Large intestine (tissue), 3 donors: ENCODE measurements at regions not wholly inside any gene's neighbourhood (a gene's known extent, or its start where the extent isn't known, plus 50 kb on each side); places are given as distances from the start of the nearest gene placed in this dataset.

ENCODE experiments used
- DNase-seq, 2 donors: peaks; one replicate each; pipeline versions ENCODE4 v3.0.0 to v3.0.0-alpha.2; 2013
- H3K27ac ChIP-seq: one replicate; pipeline ENCODE4 v1.5.1; 2013; ENCODE audit warnings: low read length
- H3K27me3 ChIP-seq: 2 replicates; pipeline ENCODE4 v1.6.1; 2013; ENCODE audit warnings: low read length; ENCODE audit not compliant: control insufficient read depth, insufficient read depth
- H3K36me3 ChIP-seq: 2 replicates; pipeline ENCODE4 v1.6.1; 2013; ENCODE audit warnings: low read length; ENCODE audit not compliant: control insufficient read depth, insufficient read depth
- H3K4me1 ChIP-seq: one replicate; pipeline ENCODE4 v1.6.1; 2013; ENCODE audit warnings: low read length; ENCODE audit not compliant: control insufficient read depth, insufficient read depth
- H3K4me3 ChIP-seq: one replicate; pipeline ENCODE4 v1.5.1; 2013; ENCODE audit warnings: low read length
- H3K9me3 ChIP-seq: one replicate; pipeline ENCODE4 v1.6.1; 2013; ENCODE audit warnings: mild to moderate bottlenecking, low read depth, low read length, moderate library complexity; ENCODE audit not compliant: control insufficient read depth
- WGBS: methylation state at CpG from one replicate; pipeline ENCODE4 v1.1.5; 2013; ENCODE audit warnings: low lambda C conversion rate; ENCODE audit not compliant: insufficient coverage; 5-methylcytosine and 5-hydroxymethylcytosine counted together

GRCh38 chr9:26744191-26744965, 148.2 kb downstream of the CAAP1 start:
- Histone ChIP-seq H3K4me1 (no peaks in the 10 kb centered on the region), H3K9me3 (no peaks in the 10 kb centered on the region), H3K27ac (no peak overlapping the region), H3K36me3 (no peaks in the 10 kb centered on the region), H3K27me3 (no peaks in the 10 kb centered on the region), H3K4me3 (no peak overlapping the region)
- no CpG with 5 or more reads among the region's 2 CpGs for WGBS
- DNase-seq, result peak in 1 of 2 donors; percentile 50

GRCh38 chr9:26742828-26743476, 149.7 kb downstream of the CAAP1 start:
- Histone ChIP-seq H3K27ac (no peak overlapping the region), H3K4me3 (no peak overlapping the region), H3K27me3 (no peaks in the 10 kb centered on the region), H3K9me3 (no peaks in the 10 kb centered on the region), H3K4me1 (no peaks in the 10 kb centered on the region), H3K36me3 (no peaks in the 10 kb centered on the region)
- no peak for DNase-seq
- WGBS, result 80% methylated on average over 1 of the region's 2 CpGs

GRCh38 chr9:26735160-26735559, 157.4 kb downstream of the CAAP1 start:
- no peak overlapping the region for H3K27ac ChIP-seq
- no peaks in the 10 kb centered on the region for H3K4me1 ChIP-seq
- no peaks in the 10 kb centered on the region for H3K9me3 ChIP-seq
- no peaks in the 10 kb centered on the region for H3K27me3 ChIP-seq
- no peak for DNase-seq
- no peaks in the 10 kb centered on the region for H3K36me3 ChIP-seq
- WGBS, result no CpG with 5 or more reads among the region's 4 CpGs
- H3K4me3 ChIP-seq, result no peak overlapping the region

DNA sequence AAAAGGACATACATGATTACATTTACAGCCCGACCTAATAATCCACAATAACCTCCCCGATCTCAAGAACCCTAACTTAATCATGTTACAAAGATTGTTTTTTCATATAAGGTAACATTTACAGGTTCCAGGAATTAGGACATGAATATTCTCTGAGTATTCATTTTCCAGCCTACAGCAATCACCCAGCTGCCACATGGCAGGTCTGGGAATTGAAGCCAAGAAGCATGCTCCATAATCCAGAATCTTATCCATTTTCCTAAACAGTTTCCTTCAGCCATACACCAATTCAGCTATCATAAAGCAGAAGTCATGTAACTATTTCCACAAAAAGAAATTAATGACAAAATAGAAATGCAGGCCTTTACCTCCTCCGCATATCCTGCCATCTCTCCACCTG, 163.4 kb downstream of the CAAP1 start:
- WGBS, result 86% methylated on average over 1 of the region's 3 CpGs
- H3K4me3 ChIP-seq, result no peak overlapping the region

DNA sequence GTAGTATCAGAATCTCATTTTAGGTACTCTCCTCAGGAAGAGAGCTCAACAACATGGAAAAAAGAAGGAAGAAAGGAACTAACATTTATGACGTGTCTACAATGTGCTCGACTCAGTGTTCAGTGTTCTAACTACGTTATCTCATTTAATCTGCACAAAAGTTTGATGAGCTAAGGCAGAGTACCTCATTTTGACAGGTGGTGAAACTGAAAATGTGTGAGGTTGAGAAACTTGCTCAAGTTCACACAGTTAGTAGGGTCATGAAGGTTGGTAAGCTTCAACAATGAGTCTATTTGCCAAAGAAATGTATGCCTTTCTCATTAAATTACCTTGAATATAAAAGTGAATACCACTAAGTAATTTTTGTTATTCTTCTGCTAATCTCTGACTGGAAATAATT, 165.1 kb downstream of the CAAP1 start:
- Histone ChIP-seq H3K4me1 (no peaks in the 10 kb centered on the region), H3K27ac (no peak overlapping the region), H3K4me3 (no peak overlapping the region), H3K36me3 (no peaks in the 10 kb centered on the region), H3K27me3 (no peaks in the 10 kb centered on the region), H3K9me3 (no peaks in the 10 kb centered on the region)
- no peak for DNase-seq
- no CpG with 5 or more reads among the region's 3 CpGs for WGBS

More for the DNA sequence above, 163.4 kb downstream of the CAAP1 start:
- no peak for DNase-seq
- Histone ChIP-seq H3K36me3 (no peaks in the 10 kb centered on the region), H3K27ac (no peak overlapping the region), H3K4me1 (no peaks in the 10 kb centered on the region), H3K27me3 (no peaks in the 10 kb centered on the region), H3K9me3 (no peaks in the 10 kb centered on the region)

DNA sequence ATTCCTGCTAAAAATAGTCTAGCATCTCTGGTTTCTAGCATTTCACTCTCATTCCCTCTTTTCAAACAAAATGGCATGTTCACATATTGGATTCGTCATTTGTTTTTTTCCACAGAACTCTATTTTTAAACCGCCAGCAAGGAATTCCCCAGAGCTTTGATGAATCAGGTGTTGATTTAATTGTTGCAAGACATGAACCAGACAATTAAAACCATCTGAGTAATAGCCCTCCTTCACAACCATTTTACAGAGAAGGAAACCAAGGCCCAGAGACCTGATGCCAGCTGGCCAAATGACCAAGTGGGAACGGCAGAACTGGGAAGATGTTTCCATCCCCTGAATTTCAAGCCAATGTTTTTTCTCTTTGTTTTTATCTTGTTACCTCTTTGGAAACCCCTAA, 167.0 kb downstream of the CAAP1 start:
- 80% methylated on average over 2 of the region's 3 CpGs for whole genome bisulfite sequencing
- Histone ChIP-seq H3K4me3 (no peak overlapping the region), H3K27ac (no peak overlapping the region), H3K9me3 (no peaks in the 10 kb centered on the region), H3K4me1 (no peaks in the 10 kb centered on the region), H3K27me3 (no peaks in the 10 kb centered on the region), H3K36me3 (no peaks in the 10 kb centered on the region)
- DNase-seq, result no peak

DNA sequence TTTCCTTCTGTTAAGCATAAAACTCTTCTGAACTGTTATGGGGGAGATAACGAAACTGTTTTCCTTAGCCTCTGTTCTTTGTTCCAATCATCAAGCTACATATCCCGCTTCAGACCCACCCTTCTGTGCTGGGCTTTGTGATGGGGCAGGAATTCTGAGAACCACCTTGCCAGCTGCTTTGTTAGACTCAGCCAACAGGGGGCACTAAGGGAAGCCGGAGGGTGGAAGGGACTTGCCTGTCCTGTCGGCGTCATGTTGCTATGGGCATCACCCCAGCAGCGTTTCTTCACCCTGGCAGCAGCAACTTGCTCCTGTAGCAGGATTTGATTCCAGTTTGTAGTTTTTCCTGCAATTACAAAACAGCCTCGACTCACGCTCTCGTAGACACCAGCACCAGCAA, 169.1 kb downstream of the CAAP1 start:
- H3K9me3 ChIP-seq, result no peaks in the 10 kb centered on the region
- H3K27ac ChIP-seq, result no peak overlapping the region
- H3K27me3 ChIP-seq, result no peaks in the 10 kb centered on the region
- H3K4me3 ChIP-seq, result no peak overlapping the region
- H3K4me1 ChIP-seq, result no peaks in the 10 kb centered on the region
- no CpG with 5 or more reads among the region's 9 CpGs for WGBS
- DNase-seq, result peak; percentile 4 to 14
- H3K36me3 ChIP-seq, result no peaks in the 10 kb centered on the region

GRCh38 chr9:26722755-26723154, 169.8 kb downstream of the CAAP1 start:
- Histone ChIP-seq H3K4me1 (no peaks in the 10 kb centered on the region), H3K27ac (no peak overlapping the region)
- 70% methylated on average over 4 of the region's 6 CpGs for WGBS

GRCh38 chr9:26710008-26710407, 182.6 kb downstream of the CAAP1 start:
- Histone ChIP-seq H3K36me3 (no peaks in the 10 kb centered on the region), H3K27me3 (no peaks in the 10 kb centered on the region), H3K27ac (no peak overlapping the region), H3K4me3 (no peak overlapping the region), H3K4me1 (no peaks in the 10 kb centered on the region), H3K9me3 (no peaks in the 10 kb centered on the region)
- no peak for DNase-seq
- WGBS, result 73% methylated on average over 2 of the region's 3 CpGs

More at GRCh38 chr9:26722755-26723154, 169.8 kb downstream of the CAAP1 start:
- no peak overlapping the region for H3K4me3 ChIP-seq
- H3K9me3 ChIP-seq, result no peaks in the 10 kb centered on the region
- H3K36me3 ChIP-seq, result no peaks in the 10 kb centered on the region
- no peaks in the 10 kb centered on the region for H3K27me3 ChIP-seq
- no peak for DNase-seq

GRCh38 chr9:26706223-26706622, 186.4 kb downstream of the CAAP1 start:
- Histone ChIP-seq H3K27ac (no peak overlapping the region), H3K4me1 (no peaks in the 10 kb centered on the region), H3K9me3 (no peaks in the 10 kb centered on the region), H3K27me3 (no peaks in the 10 kb centered on the region), H3K4me3 (no peak overlapping the region), H3K36me3 (no peaks in the 10 kb centered on the region)
- no peak for DNase-seq
- 80% methylated on average over 1 of the region's 3 CpGs for WGBS

GRCh38 chr9:26695298-26695622, 197.3 kb downstream of the CAAP1 start:
- no peaks in the 10 kb centered on the region for H3K9me3 ChIP-seq
- no peaks in the 10 kb centered on the region for H3K4me1 ChIP-seq
- no peak for DNase-seq
- no peaks in the 10 kb centered on the region for H3K36me3 ChIP-seq
- no peak overlapping the region for H3K4me3 ChIP-seq
- H3K27me3 ChIP-seq, result no peaks in the 10 kb centered on the region
- no peak overlapping the region for H3K27ac ChIP-seq
- no CpG with 5 or more reads among the region's 1 CpG for WGBS
